ENCODE measurements at regions not wholly inside any gene's neighbourhood (a gene's known extent, or its start where the extent isn't known, plus 50 kb on each side); places are given as distances from the start of the nearest gene placed in this dataset.

DNA sequence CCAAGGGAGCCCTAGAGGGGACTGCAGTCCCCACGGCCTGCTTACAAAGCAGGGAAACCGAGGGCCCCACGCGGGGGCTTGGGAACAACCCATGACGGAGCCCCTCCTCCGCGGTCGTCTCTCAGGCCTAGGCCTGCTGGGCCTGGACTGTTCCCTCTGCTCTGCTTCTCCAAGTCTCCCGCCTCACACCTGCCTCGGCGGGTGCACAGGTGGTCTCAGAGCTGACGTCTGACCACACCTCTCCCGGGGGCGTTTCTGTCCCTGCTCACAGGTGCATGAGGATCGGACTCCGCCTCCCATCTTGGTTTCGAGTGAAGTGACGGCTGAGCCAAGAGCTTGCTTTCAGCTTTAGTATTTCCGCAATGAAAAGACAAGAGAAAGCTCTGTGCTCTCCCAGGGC is 72.1 kb downstream of the MRPL36 start:
- TF ChIP-seq, protein P1, sequence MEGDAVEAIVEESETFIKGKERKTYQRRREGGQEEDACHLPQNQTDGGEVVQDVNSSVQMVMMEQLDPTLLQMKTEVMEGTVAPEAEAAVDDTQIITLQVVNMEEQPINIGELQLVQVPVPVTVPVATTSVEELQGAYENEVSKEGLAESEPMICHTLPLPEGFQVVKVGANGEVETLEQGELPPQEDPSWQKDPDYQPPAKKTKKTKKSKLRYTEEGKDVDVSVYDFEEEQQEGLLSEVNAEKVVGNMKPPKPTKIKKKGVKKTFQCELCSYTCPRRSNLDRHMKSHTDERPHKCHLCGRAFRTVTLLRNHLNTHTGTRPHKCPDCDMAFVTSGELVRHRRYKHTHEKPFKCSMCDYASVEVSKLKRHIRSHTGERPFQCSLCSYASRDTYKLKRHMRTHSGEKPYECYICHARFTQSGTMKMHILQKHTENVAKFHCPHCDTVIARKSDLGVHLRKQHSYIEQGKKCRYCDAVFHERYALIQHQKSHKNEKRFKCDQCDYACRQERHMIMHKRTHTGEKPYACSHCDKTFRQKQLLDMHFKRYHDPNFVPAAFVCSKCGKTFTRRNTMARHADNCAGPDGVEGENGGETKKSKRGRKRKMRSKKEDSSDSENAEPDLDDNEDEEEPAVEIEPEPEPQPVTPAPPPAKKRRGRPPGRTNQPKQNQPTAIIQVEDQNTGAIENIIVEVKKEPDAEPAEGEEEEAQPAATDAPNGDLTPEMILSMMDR (IDR thresholded peaks at IDR 0.05): no peak
- TF ChIP-seq POLR2A (IDR thresholded peaks at IDR 0.05; ENCODE audit: low read depth): no peak
- no peak for TF ChIP-seq POLR2AphosphoS5 (IDR thresholded peaks at IDR 0.05)
- no peak for TF ChIP-seq EP300 (IDR thresholded peaks at IDR 0.05)
